HG03103 (cell line): ENCODE measurements at regions not wholly inside any gene's neighbourhood (a gene's known extent, or its start where the extent isn't known, plus 50 kb on each side); places are given as distances from the start of the nearest gene placed in this dataset.
"Not testable (repeated sequence)": the region's sequence is repeated elsewhere in the genome, so short reads cannot be mapped to it uniquely, and the experiment has no call there.

Experiments used
- ATAC-seq: cut with Tn5 transposase; IDR thresholded peaks from one replicate; pipeline ENCODE4 v1.9.1; 2021; ENCODE audit warnings: low read depth; ENCODE audit not compliant: unreplicated experiment

DNA sequence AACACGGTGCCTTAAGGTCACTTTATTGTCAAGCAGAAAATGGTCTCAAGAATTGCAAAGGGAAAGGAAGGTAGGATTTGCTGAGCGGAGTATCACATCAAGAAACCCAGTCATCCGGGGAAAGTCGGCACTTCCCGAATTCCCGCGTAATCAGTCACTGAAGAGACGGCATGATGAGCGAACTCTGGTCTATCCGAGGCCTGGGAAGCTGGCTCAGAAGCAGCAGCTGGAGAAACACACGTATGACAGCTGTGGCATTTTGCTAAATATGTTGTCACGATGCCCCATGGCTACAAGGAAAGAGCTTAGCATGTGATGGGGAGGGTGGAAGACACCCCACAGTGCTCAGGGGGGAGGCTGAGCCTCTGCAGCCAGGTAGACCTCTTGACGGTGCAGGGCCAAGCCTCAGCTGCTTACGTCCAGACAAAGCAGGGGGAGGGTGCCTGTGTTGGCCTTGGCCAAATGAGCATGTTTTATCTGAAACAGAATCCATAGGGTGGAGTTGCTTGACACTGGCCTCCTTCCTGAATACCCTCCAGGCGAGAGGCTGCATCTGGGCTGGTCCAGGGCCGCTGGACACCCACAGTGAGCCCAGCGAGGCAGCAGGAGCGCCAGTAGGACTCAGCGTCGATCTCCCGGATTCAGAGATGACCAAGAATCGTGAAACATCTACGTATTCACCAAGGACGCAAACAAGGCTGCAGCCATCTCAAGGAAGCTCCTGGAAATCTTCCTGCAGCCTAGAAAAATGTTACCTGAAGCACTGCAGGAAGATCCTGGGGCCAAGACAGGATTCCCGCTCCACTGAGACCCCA lies 118.8 kb upstream of the AFDN start:
- no peak for ATAC-seq

DNA sequence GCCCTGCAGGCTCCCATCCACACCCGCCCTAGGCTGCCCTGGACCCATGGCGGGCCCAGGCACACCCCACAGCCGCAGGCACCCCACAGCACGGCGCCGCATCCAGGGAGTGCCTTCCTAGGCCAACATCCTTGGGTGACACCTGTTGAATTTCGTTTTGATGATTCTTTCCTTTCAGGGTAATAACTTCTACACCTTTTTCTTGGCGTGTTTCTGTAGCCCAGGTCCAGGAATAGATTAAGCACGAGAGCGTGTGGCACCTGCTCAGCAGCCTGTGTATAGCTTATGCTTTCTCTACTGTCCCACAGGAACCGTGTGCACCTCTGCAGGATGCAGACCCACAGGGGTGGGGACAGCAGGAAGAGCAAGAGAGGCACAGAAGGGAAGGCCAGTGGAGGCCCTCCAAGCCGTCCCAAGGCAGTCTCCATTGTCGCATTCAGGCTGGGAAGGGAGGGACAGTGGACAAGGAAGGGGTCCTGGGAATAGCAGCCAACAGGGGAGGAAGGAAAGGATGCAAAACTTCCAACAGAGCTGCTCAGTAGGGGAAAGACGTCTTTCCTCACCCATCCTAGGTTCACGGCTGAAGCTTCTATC lies 118.1 kb upstream of the AFDN start:
- ATAC-seq: no peak

DNA sequence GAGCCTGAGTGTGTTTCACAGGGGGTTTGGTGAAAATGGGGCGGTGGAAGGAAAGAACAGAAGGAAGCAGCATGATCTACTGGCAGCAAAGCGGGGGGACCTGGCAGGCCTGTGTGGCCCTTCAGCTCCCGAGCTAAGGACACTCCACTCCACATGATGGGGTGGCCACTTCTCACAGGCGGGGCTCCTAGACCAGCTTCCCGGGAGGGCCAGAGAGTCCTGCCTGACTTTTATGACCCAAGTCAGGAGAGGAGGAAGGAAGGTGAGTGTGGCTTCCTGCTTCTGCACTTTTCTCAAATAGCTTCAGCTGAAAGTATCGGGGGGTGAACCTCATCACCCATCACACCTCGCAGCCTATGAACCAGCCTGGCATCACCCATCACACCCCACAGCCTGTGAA lies 117.5 kb upstream of the AFDN start:
- ATAC-seq: no peak

DNA sequence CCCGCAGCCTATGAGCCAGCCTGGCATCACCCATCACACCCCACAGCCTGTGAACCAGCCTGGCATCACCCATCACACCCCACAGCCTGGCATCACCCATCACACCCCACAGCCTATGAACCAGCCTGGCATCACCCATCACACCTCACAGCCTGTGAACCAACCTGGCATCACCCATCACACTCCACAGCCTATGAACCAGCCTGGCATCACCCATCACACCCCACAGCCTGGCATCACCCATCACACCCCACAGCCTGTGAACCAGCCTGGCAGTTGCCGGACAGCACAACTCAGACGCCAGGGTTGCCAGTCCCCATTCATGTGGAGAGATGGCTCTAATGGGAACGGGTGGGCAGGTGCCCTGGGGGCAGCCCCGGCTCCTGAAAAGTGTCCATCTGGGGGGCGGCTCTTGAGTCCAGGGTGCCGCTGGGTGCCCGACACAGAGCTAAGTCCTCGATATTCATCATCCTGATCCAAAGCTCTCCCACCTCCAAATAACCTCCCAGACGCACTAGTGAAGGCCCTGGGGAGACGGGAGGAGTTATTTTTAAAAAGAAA lies 116.9 kb upstream of the AFDN start:
- not testable (repeated sequence) for ATAC-seq

DNA sequence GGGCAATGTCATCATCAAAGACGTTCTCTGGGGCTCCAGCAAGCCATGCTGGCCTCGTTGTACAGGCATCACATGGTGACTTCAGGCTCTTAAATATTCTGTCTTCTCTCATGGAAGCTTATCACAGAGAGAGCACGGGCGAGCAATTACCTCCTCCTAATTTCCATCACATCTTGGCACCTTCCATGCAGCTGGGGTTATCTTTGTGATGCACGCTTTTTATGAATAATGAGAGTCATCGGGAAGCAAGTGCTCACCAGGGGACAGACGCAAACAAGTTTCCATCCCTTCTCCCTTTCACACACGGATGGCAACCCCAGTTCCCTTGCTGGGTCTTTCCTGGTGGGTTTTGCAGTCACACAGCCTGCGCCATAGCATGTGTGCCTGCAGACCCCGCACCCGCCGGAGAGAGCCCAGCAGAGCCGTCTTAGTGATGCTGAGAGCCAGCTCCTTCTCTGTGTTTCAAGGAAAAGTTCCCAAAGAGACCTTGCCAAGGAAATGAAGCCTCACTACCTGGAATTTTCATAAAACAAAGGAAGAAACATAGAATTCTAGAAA lies 116.3 kb upstream of the AFDN start:
- no peak for ATAC-seq

DNA sequence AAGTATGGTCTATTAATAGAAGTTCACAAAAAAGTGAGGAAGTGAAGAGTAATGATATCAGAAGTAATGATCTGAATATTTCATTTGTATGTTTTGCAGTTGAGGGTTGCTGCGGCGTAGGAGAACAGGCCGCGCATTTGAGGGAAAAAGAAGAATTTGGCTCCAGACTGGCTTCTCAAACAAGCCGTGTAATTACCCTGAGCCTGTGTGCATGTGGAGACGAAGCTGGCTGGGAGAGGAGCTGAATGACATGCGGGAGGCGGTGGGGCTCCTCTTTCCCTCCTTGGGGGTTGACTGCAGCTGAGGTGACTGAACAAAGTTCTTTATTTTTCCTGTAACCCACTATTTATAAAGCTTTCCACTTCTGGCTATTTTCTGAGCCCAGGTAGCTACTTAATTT lies 115.5 kb upstream of the AFDN start:
- no peak for ATAC-seq

DNA sequence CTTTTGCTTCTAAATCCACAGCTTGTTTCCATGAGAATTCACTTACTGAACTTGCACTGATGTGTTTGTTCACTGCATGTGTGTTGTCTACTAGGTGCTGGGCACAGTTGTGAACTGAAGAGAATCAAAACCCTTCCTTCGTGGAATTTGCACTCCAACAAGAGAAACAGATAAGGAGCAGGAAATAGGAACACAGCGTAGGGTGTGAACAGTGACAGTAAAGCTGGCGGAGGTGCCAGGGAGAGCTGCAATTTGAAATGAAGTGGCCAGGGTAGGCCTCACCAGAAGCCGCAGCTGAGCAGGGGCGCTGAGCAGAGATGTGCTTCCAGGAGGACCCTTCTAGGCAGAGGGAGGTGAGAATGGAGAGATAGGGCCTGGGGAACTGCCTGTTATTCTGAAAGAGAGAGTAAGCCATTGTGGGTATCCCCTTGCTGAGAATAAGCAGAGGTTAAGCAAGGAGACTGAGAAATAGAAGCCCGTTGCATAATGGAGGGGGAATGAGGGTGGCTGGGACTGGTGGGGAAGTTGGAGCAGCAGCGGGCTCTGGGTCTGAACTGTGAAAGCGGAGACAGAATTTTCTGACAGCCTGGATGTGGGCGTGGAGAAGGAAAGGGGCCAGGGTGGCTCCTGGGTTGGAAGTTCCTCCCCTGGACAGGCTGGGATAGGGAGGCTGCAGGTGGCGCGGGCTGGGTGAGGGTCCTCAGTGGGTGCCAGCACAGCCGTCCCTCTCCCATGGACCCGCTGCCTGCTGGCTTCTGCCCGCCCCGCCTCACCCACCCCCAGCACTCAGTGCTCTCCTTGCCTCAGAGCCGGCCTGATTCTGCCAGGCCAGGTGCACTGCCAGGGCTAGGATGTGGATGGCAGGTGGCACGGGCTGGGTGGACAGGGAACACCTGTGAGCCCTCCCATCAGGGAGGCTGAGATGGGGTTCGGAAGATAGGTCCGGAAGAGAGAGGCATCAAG lies 114.7 kb upstream of the AFDN start:
- no peak for ATAC-seq

DNA sequence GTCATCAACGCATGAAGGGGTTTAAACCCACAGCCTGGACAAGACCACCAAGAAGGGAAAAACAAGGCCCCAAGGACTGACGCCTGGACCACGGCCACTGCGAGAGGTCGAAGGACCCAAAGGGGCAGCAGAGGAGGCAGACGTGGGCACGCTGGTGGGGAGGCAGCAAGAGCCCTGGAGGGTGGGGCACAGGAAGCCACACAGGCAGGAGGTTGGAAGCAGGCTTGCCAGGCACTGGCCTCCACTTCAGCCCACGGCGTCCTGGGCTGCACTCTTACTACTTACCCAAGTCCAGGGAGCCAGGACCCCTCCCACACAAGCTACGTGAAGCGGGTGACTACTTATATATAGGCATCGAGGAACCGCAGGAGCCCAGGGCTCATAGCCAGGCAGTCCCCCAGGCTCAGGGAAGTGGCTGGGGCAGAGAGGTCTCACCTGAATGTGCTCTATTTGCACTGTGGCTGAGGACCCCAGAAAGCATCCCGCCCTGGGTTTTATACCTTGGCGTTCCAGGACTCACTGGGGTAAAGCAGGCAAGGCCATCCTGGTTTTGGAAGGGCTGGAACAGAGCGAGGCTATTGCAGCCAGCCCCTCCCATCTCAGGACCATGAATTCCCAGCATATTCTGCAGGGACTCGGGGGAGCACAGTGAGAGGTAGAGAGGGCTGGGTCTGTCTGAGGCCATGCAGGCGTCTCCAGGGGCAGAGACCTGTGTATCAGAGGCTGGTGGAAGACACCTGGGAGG lies 113.8 kb upstream of the AFDN start:
- no peak for ATAC-seq

DNA sequence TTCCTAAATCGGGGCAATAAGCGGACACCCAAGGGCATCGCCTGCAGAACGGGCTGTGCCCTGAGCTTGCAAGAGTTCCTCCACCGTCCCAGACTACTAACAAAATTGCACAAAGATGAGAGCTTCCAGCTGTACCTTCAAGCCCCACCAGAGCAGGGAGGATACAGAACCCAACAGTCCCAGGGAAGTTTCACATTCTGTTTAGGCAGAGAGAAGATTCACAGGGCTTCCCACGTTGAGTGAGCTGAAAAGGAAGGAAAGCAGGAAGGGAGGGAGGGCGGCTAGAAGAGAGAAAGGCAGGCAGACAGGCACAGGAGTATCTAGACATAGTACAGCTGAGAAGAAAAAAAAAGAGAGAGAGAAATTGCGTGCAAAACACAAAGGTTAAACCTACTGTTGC lies 112.6 kb upstream of the AFDN start:
- no peak for ATAC-seq

DNA sequence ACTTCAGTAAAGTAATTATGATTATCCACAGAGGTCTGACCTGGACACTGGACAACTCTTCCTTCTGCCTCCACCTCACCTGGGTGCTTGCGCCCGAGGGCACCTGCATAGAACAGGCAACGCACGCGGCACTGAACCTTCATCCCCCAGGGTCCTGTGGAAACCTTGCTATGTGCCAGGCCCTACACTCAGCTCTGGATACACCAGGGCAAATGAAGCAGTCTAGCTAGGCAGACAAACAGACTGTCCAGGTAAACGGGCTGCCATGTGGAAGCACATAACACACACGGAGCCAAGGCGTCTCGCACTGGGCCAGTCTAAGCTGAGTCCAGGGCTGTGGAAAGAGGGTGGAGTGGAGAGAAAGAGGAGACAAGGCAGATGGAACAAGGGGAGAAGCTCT lies 109.3 kb upstream of the AFDN start:
- no peak for ATAC-seq

DNA sequence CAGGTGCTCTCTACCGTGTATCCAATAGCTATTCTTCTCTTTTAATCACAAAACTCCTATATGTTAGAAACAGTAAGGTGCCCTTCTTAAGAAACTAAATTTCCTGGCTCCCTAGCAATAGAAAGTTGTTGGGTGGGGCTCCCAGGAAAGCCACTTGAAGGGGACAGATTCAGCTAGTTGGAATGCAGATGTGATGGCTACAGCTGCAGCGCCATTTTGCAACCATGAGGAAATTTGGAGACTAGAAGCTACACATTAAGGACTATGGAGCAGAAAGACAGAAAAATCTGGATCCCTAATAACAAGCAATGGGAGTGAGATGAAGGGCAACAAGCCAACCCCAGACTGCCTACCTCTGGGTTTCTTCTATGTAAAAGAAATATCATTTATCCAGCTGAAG lies 108.8 kb upstream of the AFDN start:
- no peak for ATAC-seq

DNA sequence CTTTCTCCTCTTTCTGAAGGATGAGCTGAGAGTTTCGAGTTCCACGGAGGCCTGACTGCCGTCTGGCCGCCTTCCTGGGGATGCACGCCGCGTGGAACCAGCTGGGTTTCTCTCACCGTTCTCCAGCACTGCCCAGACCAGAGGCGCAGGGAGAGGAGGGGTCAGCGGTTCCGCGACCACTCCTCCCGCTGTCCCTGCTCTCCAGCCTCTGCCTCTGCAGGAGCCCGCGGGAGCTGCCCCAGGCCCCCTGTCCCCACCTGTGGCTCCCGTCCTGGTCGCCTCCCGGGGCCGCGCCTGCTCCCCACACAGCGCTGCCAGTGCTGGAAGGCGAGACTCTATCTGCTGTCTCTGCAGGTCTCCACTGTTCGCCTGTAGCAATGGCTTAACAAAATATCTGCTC lies 106.8 kb upstream of the AFDN start:
- ATAC-seq: no peak

DNA sequence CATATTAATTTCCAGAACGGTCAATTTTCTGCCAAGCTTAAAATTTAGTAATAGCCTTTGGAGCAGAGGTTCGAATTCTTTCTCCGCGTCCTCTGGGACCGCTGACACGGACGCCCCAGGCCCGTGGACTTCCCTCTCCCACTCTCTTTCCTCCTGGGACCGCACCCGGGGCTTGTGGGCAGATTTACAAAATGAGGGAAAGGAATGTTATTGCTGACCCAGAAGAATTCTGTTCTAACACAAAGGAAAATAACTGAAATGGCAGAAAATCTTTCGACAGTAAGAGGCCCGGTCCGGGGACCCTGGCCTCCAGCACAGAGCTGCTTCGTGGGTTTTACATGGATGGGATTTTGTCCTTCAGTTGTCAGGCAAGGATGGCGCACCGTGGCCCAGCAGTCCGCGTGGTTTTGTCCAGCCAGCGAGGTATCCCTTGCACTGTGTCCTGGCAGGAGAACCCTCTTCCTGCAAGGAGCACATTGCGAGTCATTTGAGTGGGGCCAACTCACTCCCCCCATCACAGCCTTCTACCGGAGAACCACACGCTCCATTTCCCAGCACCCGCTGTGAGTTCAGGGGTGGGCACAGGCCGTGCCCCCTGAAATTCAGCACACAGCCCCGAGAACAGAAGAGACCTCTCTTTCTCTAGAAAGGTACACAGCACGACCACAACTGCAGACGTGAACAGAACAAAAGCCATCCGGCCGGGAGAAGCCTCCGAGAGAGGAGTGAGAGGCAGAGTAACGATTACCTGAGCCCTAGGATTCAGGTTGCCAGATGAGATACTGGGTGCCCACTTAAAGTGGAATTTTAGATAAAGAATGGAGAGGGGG lies 106.0 kb upstream of the AFDN start:
- ATAC-seq: no peak

DNA sequence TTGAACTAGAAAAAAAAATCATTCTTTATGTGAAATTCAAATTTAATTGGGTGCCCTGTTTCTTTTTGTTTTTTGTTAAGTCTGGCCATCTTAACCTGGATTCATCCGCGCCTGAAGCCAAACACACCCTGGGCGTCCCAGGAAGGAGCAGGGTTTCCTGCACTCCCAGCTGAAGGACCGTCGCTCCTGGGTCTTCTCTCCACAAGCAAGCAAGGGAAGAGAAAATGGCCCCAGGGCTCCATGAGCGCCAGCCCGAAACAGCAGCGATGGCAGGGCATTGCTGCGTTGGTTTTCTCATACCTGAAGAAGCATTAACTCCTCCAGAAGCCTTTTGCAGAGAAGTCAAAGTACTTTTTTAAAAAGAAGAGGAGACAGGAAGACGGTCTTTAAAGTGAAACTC lies 105.4 kb upstream of the AFDN start:
- no peak for ATAC-seq

DNA sequence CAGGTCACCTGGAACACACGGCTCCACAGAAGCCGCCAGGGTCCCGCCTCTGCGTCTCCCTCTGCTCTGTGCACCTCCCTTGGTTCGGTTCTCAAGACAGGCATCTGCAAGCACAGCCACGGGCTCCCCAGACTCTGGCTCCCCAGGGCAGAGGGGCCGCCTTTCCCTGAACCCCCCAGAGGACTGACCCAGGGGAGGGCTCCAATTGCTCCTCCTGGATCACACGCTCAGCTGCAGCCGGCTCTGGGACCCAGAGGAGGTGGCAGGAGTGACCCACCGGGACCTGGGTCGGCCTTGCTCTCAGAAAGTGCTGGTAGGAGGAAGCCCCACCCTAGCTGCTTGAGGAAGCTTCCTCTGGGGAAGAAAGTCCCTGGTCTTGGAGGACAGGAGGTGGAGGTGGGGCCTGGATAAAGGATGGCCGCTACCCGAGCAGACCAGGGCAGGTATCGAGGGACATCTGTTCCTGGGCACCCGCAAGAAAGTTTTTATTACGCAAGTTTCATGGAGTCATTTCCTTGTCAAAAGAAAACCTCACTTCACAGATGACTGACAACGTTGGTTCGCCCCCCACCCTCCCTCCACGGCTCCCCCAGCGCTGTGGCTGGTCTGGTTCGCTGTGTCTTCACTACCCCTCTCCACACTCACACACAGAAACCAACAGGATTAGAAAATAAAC lies 103.9 kb upstream of the AFDN start:
- no peak for ATAC-seq

DNA sequence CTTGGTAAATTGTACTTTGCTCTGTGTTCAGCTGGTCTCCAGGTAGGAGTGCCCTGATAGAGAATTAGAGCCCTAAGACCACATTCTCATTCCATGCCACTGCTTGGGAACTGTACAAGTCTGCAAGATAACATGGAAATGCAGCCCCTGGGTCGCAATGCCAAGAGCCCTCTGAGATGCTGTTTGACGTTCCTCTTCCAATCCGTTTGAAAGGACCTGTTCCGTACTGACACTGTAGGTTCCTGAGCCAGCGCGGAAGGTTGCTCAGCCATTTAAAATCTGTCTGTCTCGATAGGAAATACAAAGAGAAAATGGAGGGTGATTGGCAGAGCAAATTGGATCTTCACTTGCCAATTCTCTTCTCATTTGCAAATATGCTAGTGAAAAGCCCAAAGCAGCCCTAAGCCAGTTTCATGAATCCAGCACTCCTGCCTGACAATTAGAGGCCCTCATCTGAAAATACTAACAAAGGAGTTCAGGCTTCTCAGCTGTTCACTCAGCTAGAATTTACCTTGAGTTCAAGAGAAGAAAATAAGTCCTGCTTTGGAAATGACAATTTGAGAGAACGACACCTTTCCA lies 100.6 kb upstream of the AFDN start:
- ATAC-seq: no peak

DNA sequence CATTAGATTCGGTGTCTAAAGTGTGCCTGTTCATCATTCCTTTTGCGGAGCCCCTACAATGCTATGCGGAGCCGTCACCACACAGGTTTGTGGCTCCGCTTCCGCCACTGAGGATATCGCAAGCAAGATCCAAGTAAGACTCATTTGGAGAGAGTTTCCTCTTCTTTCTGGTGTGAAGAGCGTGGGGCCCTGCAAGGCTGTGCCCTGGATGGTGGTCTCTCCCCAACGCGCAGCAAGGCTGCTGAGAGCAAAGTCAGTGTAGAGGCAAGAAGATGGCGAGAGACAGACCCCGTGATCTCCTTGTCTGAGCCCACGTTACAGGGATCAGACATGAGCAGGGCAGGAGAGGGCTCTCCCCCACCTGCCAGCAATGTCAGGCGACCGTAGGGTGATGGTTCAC lies 96.3 kb upstream of the AFDN start:
- no peak for ATAC-seq

DNA sequence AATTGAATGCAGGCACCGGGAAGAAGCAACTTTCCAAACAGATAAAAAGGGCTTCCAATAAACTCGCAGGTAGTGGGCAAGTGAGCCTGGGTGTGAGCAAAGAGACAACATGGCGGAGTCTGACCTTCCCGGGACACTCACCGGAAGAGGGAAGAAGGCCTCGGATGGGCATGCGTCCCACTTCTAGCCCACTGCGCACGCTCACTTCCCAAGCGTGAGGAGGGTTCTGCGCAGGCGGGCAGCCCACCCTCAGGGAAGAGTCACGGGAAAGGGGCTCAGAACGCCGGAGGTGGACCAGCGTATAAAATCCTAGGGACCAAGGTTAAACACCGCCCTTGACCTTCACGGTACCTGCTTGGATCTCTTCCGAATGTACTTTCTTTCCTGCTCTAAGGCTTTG lies 95.5 kb upstream of the AFDN start:
- ATAC-seq: no peak
